ENCODE measurements at regions not wholly inside any gene's neighbourhood (a gene's known extent, or its start where the extent isn't known, plus 50 kb on each side); places are given as distances from the start of the nearest gene placed in this dataset.
"Not testable (repeated sequence)": the region's sequence is repeated elsewhere in the genome, so short reads cannot be mapped to it uniquely, and the experiment has no call there.

GRCh38 chr11:15665368-15665871, 550.7 kb downstream of the INSC start:
- DNase-seq: no peak
- Mint-ChIP-seq H3K27me3 (no peaks in the 10 kb centered on the region), H3K36me3 (ENCODE audit: low read depth) (no peaks in the 10 kb centered on the region), H3K9me3 (no peaks in the 10 kb centered on the region), H3K4me3 (no peak overlapping the region), H3K4me1 (no peaks in the 10 kb centered on the region), H3K27ac (no peak overlapping the region)
- POLR2A ChIA-PET: no interaction called here
- CTCF ChIA-PET: no interaction called here

GRCh38 chr11:15667127-15667725, 552.5 kb downstream of the INSC start:
- Mint-ChIP-seq H3K4me3 (no peak overlapping the region), H3K36me3 (ENCODE audit: low read depth) (no peaks in the 10 kb centered on the region), H3K9me3 (no peaks in the 10 kb centered on the region), H3K4me1 (no peaks in the 10 kb centered on the region), H3K27ac (no peak overlapping the region), H3K27me3 (no peaks in the 10 kb centered on the region)
- CTCF ChIA-PET: interaction anchor here (0.6 kb wide), 1 partner anchor 52 kb away, joined by 3 read pairs; no protein-coding TSS in a partner anchor
- DNase-seq: no peak
- POLR2A ChIA-PET: no interaction called here

GRCh38 chr11:15668718-15669117, 554.0 kb downstream of the INSC start:
- H3K27me3 Mint-ChIP-seq: no peaks in the 10 kb centered on the region
- no peaks in the 10 kb centered on the region for H3K36me3 Mint-ChIP-seq (ENCODE audit: low read depth)
- H3K4me1 Mint-ChIP-seq: no peaks in the 10 kb centered on the region
- ChIA-PET POLR2A (no interaction called here), CTCF (no interaction called here)
- no peaks in the 10 kb centered on the region for H3K9me3 Mint-ChIP-seq
- H3K27ac Mint-ChIP-seq: no peak overlapping the region
- no peak overlapping the region for H3K4me3 Mint-ChIP-seq
- no peak for DNase-seq

GRCh38 chr11:15670520-15671070, 555.9 kb downstream of the INSC start:
- Mint-ChIP-seq H3K9me3 (no peaks in the 10 kb centered on the region), H3K4me3 (no peak overlapping the region), H3K36me3 (ENCODE audit: low read depth) (no peaks in the 10 kb centered on the region), H3K27ac (no peak overlapping the region), H3K27me3 (no peaks in the 10 kb centered on the region), H3K4me1 (no peaks in the 10 kb centered on the region)
- POLR2A ChIA-PET: no interaction called here
- no peak for DNase-seq
- CTCF ChIA-PET: no interaction called here

- Mint-ChIP-seq H3K27ac (no peak overlapping the region), H3K4me3 (no peak overlapping the region), H3K4me1 (no peaks in the 10 kb centered on the region), H3K27me3 (no peaks in the 10 kb centered on the region), H3K36me3 (ENCODE audit: low read depth) (no peaks in the 10 kb centered on the region), H3K9me3 (no peaks in the 10 kb centered on the region)
- ChIA-PET CTCF (no interaction called here), POLR2A (no interaction called here)
- DNase-seq: no peak
Observed at GRCh38 chr11:15671216-15671615, 556.5 kb downstream of the INSC start.

- Mint-ChIP-seq H3K27me3 (no peaks in the 10 kb centered on the region), H3K27ac (no peak overlapping the region), H3K36me3 (ENCODE audit: low read depth) (no peaks in the 10 kb centered on the region), H3K4me3 (no peak overlapping the region), H3K4me1 (no peaks in the 10 kb centered on the region), H3K9me3 (no peaks in the 10 kb centered on the region)
- ChIA-PET CTCF (no interaction called here), POLR2A (no interaction called here)
- DNase-seq: no peak
Observed at GRCh38 chr11:15672825-15673224, 558.1 kb downstream of the INSC start.

- CTCF ChIA-PET: no interaction called here
- H3K36me3 Mint-ChIP-seq (ENCODE audit: low read depth): no peaks in the 10 kb centered on the region
- H3K27ac Mint-ChIP-seq: no peak overlapping the region
- H3K27me3 Mint-ChIP-seq: no peaks in the 10 kb centered on the region
- no peak overlapping the region for H3K4me3 Mint-ChIP-seq
- POLR2A ChIA-PET: no interaction called here
- DNase-seq: no peak
- no peaks in the 10 kb centered on the region for H3K9me3 Mint-ChIP-seq
- no peaks in the 10 kb centered on the region for H3K4me1 Mint-ChIP-seq
Observed at GRCh38 chr11:15673408-15673831, 558.7 kb downstream of the INSC start.

GRCh38 chr11:15674756-15675155, 560.0 kb downstream of the INSC start:
- no peaks in the 10 kb centered on the region for H3K9me3 Mint-ChIP-seq
- H3K4me1 Mint-ChIP-seq: no peaks in the 10 kb centered on the region
- POLR2A ChIA-PET: no interaction called here
- CTCF ChIA-PET: no interaction called here
- no peak overlapping the region for H3K4me3 Mint-ChIP-seq
- DNase-seq: no peak
- H3K27ac Mint-ChIP-seq: no peak overlapping the region
- H3K36me3 Mint-ChIP-seq (ENCODE audit: low read depth): no peaks in the 10 kb centered on the region
- no peaks in the 10 kb centered on the region for H3K27me3 Mint-ChIP-seq

GRCh38 chr11:15675683-15676082, 561.0 kb downstream of the INSC start:
- Mint-ChIP-seq H3K4me3 (no peak overlapping the region), H3K9me3 (no peaks in the 10 kb centered on the region), H3K4me1 (no peaks in the 10 kb centered on the region), H3K36me3 (ENCODE audit: low read depth) (no peaks in the 10 kb centered on the region), H3K27me3 (no peaks in the 10 kb centered on the region), H3K27ac (no peak overlapping the region)
- POLR2A ChIA-PET: no interaction called here
- no peak for DNase-seq
- CTCF ChIA-PET: no interaction called here

GRCh38 chr11:15677181-15677580, 562.5 kb downstream of the INSC start:
- Mint-ChIP-seq H3K4me3 (no peak overlapping the region), H3K27ac (no peak overlapping the region), H3K9me3 (no peaks in the 10 kb centered on the region), H3K27me3 (peaks cover 2% of the 10 kb centered on the region), H3K4me1 (no peaks in the 10 kb centered on the region), H3K36me3 (ENCODE audit: low read depth) (no peaks in the 10 kb centered on the region)
- POLR2A ChIA-PET: no interaction called here
- CTCF ChIA-PET: no interaction called here
- no peak for DNase-seq

- H3K4me3 Mint-ChIP-seq: no peak overlapping the region
- DNase-seq: no peak
- no peaks in the 10 kb centered on the region for H3K9me3 Mint-ChIP-seq
- no peak overlapping the region for H3K27ac Mint-ChIP-seq
- peaks cover 2% of the 10 kb centered on the region for H3K27me3 Mint-ChIP-seq
- no peaks in the 10 kb centered on the region for H3K4me1 Mint-ChIP-seq
- ChIA-PET POLR2A (no interaction called here), CTCF (no interaction called here)
- no peaks in the 10 kb centered on the region for H3K36me3 Mint-ChIP-seq (ENCODE audit: low read depth)
Observed at GRCh38 chr11:15683528-15683927, 568.8 kb downstream of the INSC start.

GRCh38 chr11:15685306-15685705, 570.6 kb downstream of the INSC start:
- H3K4me3 Mint-ChIP-seq: no peak overlapping the region
- H3K9me3 Mint-ChIP-seq: no peaks in the 10 kb centered on the region
- H3K4me1 Mint-ChIP-seq: no peaks in the 10 kb centered on the region
- ChIA-PET CTCF (no interaction called here), POLR2A (no interaction called here)
- H3K27me3 Mint-ChIP-seq: peaks cover 2% of the 10 kb centered on the region
- no peaks in the 10 kb centered on the region for H3K36me3 Mint-ChIP-seq (ENCODE audit: low read depth)
- no peak for DNase-seq
- no peak overlapping the region for H3K27ac Mint-ChIP-seq

- not testable (repeated sequence) for H3K4me3 Mint-ChIP-seq
Observed at GRCh38 chr11:15686259-15686658, 571.5 kb downstream of the INSC start.

GRCh38 chr11:15687342-15687741, 572.6 kb downstream of the INSC start:
- Mint-ChIP-seq H3K27ac (no peak overlapping the region), H3K4me3 (no peak overlapping the region), H3K4me1 (no peaks in the 10 kb centered on the region), H3K9me3 (no peaks in the 10 kb centered on the region), H3K27me3 (no peaks in the 10 kb centered on the region), H3K36me3 (ENCODE audit: low read depth) (no peaks in the 10 kb centered on the region)
- ChIA-PET CTCF (no interaction called here), POLR2A (no interaction called here)
- no peak for DNase-seq

More at GRCh38 chr11:15686259-15686658, 571.5 kb downstream of the INSC start:
- H3K27me3 Mint-ChIP-seq; H3K9me3 Mint-ChIP-seq; H3K36me3 Mint-ChIP-seq (ENCODE audit: low read depth); H3K4me1 Mint-ChIP-seq; DNase-seq; H3K27ac Mint-ChIP-seq; POLR2A ChIA-PET: not testable (repeated sequence)
- CTCF ChIA-PET: interaction anchor here (0.6 kb wide), 1 partner anchor 112 kb away, joined by 4 read pairs; no protein-coding TSS in a partner anchor

Measured in activated CD4-positive, alpha-beta T cell treated with anti-CD3 and anti-CD28 coated beads, Interleukin-2, amount 10 ng/mL, durations not matched to agents 7 days and 5 days (primary cell).